BLaER1 (cell line): ENCODE measurements at regions not wholly inside any gene's neighbourhood (a gene's known extent, or its start where the extent isn't known, plus 50 kb on each side); places are given as distances from the start of the nearest gene placed in this dataset.
"Not testable (repeated sequence)": the region's sequence is repeated elsewhere in the genome, so short reads cannot be mapped to it uniquely, and the experiment has no call there.

Experiments
- H3K27ac ChIP-seq: shearing (Covaris generic); formaldehyde crosslinking; 2 replicates; pipeline ENCODE4 v1.8.1; 2022
- H3K27me3 ChIP-seq: shearing (Covaris generic); formaldehyde crosslinking; 2 replicates; pipeline ENCODE4 v1.8.1; 2022
- H3K36me3 ChIP-seq: shearing (Covaris generic); formaldehyde crosslinking; 2 replicates; pipeline ENCODE4 v1.8.1; 2022
- H3K4me1 ChIP-seq: shearing (Covaris generic); formaldehyde crosslinking; 2 replicates; pipeline ENCODE4 v1.8.1; 2022
- H3K4me2 ChIP-seq: shearing (Covaris generic); formaldehyde crosslinking; 2 replicates; pipeline ENCODE4 v1.8.1; 2022
- H3K4me3 ChIP-seq: shearing (Covaris generic); formaldehyde crosslinking; 2 replicates; pipeline ENCODE4 v1.8.1; 2022
- H3K9ac ChIP-seq: shearing (Covaris generic); formaldehyde crosslinking; 2 replicates; pipeline ENCODE4 v1.8.1; 2022
- H3K9me3 ChIP-seq: shearing (Covaris generic); formaldehyde crosslinking; 2 replicates; pipeline ENCODE4 v1.8.1; 2022
- H4K20me1 ChIP-seq: shearing (Covaris generic); formaldehyde crosslinking; 2 replicates; pipeline ENCODE4 v1.8.1; 2022
- Cebpa-rat ChIP-seq: shearing (Covaris generic); IDR thresholded peaks from 2 replicates; pipeline ENCODE4 v1.8.1; 2022

DNA sequence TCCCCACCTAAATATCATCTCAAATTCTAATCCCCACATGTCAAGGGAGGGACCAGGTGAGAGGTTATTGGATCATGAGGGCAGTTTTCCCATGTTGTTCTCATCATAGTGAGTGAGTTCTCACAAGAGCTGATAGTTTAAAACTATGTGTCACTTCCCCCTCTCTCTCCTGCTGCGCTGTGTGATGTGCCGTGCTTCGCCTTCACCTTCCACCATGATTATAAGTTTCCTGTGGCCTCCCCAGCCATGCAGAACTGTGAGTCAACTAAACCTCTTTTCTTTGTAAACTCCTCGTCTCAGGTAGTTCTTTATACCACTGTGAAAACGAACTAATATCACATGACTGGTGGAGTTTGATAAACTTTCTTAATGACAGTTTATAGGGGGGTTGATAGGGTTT lies 839.5 kb downstream of the TMEM121 start:
- H3K4me2 ChIP-seq, H3K27ac ChIP-seq, H3K4me1 ChIP-seq, H3K9me3 ChIP-seq, H3K36me3 ChIP-seq, H3K27me3 ChIP-seq, H3K9ac ChIP-seq, H3K4me3 ChIP-seq, H4K20me1 ChIP-seq: not testable (repeated sequence)

DNA sequence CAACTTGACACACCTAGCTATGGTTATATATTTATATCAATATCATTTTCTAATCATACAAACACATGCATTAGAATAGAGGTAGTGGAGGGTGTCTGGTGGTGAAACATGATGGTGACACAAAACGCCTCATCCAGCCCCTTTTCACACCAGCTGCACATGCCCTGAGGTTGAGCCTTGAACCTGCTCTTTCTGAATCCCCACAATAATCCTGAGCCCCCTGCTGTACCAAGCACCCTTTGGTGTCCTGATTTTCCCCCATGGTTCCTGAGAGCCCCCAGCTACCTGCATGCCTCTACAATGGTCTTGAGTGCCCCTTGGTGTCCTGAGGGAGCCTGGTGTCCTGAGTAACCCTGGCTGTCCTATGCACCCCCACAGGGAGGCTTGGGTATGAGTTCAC lies 840.6 kb downstream of the TMEM121 start:
- H3K4me1 ChIP-seq, result peaks cover 14% of the 10 kb centered on the region
- H3K4me3 ChIP-seq, H3K9ac ChIP-seq, H4K20me1 ChIP-seq, H3K36me3 ChIP-seq, H3K27me3 ChIP-seq, H3K27ac ChIP-seq, H3K4me2 ChIP-seq, H3K9me3 ChIP-seq: not testable (repeated sequence)

GRCh38 chr14:106369456-106369855 lies 843.1 kb downstream of the TMEM121 start:
- not testable (repeated sequence) for H3K9ac ChIP-seq, H3K27me3 ChIP-seq, H3K9me3 ChIP-seq, H3K4me2 ChIP-seq, H3K27ac ChIP-seq, H3K4me3 ChIP-seq, H3K36me3 ChIP-seq, H4K20me1 ChIP-seq
- H3K4me1 ChIP-seq, result peaks cover 34% of the 10 kb centered on the region

GRCh38 chr14:106372870-106373652 lies 846.7 kb downstream of the TMEM121 start:
- Histone ChIP-seq H3K9me3 (no peaks in the 10 kb centered on the region), H3K4me2 (peak overlapping the region; percentile 66), H3K36me3 (no peaks in the 10 kb centered on the region), H3K9ac (no peak overlapping the region), H3K27me3 (no peaks in the 10 kb centered on the region), H3K4me1 (peaks cover 44% of the 10 kb centered on the region), H4K20me1 (no peaks in the 10 kb centered on the region), H3K27ac (peak overlapping the region; percentile 77), H3K4me3 (peak overlapping the region; percentile 58)
- no peak for TF ChIP-seq Cebpa-rat

GRCh38 chr14:106373653-106374110 lies 847.3 kb downstream of the TMEM121 start:
- Histone ChIP-seq H3K4me3 (peak overlapping the region; percentile 58), H3K4me1 (peaks cover 44% of the 10 kb centered on the region), H3K4me2 (peak overlapping the region; percentile 66), H3K27ac (peak overlapping the region; percentile 77)
- H4K20me1 ChIP-seq, H3K36me3 ChIP-seq, H3K9me3 ChIP-seq, H3K27me3 ChIP-seq, H3K9ac ChIP-seq: not testable (repeated sequence)

DNA sequence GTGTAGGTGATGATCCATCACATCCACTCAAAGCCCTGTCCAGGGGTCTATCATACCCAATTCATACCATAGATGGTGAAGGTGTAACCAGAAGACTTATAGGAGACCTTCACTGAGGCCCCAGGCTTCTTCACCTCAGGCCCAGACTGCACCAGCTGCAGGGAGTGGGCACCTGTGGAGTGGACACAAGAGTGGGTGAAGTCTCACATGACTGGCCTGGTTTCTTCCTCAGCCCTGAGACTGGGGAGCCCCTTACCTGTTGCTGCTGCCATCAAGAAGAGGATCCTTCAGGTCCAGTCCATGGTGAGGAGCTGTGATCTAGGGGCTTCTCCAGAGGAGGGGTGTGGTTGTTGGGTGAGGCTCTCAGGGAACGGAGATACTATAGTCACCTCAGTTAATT lies 851.0 kb downstream of the TMEM121 start:
- no peak for TF ChIP-seq Cebpa-rat

GRCh38 chr14:106378191-106378590 lies 851.8 kb downstream of the TMEM121 start:
- no peak overlapping the region for H3K27ac ChIP-seq
- H3K9me3 ChIP-seq, result no peaks in the 10 kb centered on the region
- H3K27me3 ChIP-seq, result no peaks in the 10 kb centered on the region
- H3K36me3 ChIP-seq, result no peaks in the 10 kb centered on the region
- H3K4me2 ChIP-seq, result peak overlapping the region; percentile 26; the same call in 1 of the 2 replicates
- TF ChIP-seq Cebpa-rat, result no peak
- H3K4me3 ChIP-seq, result no peak overlapping the region
- no peak overlapping the region for H3K9ac ChIP-seq
- no peaks in the 10 kb centered on the region for H4K20me1 ChIP-seq
- peaks cover 23% of the 10 kb centered on the region for H3K4me1 ChIP-seq

More for the DNA sequence above, 851.0 kb downstream of the TMEM121 start:
- Histone ChIP-seq H3K9me3 (no peaks in the 10 kb centered on the region), H3K9ac (no peak overlapping the region), H3K4me2 (no peak overlapping the region), H3K4me3 (no peak overlapping the region), H4K20me1 (no peaks in the 10 kb centered on the region), H3K27ac (no peak overlapping the region), H3K27me3 (no peaks in the 10 kb centered on the region), H3K4me1 (peaks cover 30% of the 10 kb centered on the region), H3K36me3 (no peaks in the 10 kb centered on the region)

DNA sequence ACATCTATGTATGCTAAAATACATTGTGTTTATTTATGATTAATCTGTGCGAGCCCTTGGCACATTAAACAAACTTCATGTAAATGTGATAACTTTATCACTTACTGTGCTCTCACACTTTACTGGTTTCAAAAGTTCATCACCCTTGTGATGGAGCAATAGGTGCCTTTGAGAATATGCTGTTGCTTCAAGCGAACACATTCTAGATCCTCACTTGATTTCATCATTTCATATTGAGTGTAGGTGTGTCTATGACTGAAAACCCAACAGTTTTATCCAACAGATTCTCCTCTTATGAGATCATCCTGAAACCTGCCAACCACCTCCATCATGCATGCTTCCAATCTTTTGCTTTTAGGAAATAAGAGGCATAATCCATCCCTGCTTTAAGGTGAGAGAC lies 854.4 kb downstream of the TMEM121 start:
- Histone ChIP-seq H3K27me3 (no peaks in the 10 kb centered on the region), H4K20me1 (no peaks in the 10 kb centered on the region), H3K27ac (no peak overlapping the region), H3K4me1 (peaks cover 9% of the 10 kb centered on the region; the same call in 1 of the 2 replicates), H3K36me3 (no peaks in the 10 kb centered on the region), H3K4me2 (no peak overlapping the region), H3K4me3 (no peak overlapping the region), H3K9ac (no peak overlapping the region), H3K9me3 (no peaks in the 10 kb centered on the region)
- no peak for TF ChIP-seq Cebpa-rat

GRCh38 chr14:106389186-106389585 lies 862.8 kb downstream of the TMEM121 start:
- Histone ChIP-seq H3K4me1 (peaks cover 35% of the 10 kb centered on the region), H3K4me2 (peak overlapping the region; percentile 44)
- H3K36me3 ChIP-seq, H4K20me1 ChIP-seq, H3K27ac ChIP-seq, H3K4me3 ChIP-seq, H3K27me3 ChIP-seq, H3K9me3 ChIP-seq, H3K9ac ChIP-seq: not testable (repeated sequence)

DNA sequence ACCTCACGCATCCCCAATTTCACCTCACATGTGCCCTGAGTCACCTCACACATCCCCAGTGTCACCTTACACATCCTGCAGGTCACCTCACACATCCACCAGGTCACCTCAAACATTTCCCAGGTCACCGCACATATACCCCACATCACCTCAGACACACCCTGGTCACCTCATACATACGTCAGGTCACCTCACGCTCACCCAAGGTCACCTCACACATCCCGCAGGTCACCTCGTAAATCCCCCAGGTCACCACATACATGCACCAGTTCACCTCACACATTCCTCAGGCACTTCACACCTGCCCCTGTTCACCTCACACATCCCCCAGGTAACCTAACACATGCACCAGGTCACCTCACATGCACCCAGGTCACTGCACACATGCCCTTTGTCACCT lies 864.0 kb downstream of the TMEM121 start:
- Histone ChIP-seq H3K27ac (no peak overlapping the region), H4K20me1 (no peaks in the 10 kb centered on the region), H3K9ac (no peak overlapping the region), H3K4me3 (no peak overlapping the region), H3K36me3 (no peaks in the 10 kb centered on the region), H3K4me2 (no peak overlapping the region), H3K9me3 (no peaks in the 10 kb centered on the region), H3K4me1 (peaks cover 38% of the 10 kb centered on the region), H3K27me3 (no peaks in the 10 kb centered on the region)
- TF ChIP-seq Cebpa-rat, result no peak

GRCh38 chr14:106390947-106391346 lies 864.6 kb downstream of the TMEM121 start:
- Histone ChIP-seq H3K9me3 (no peaks in the 10 kb centered on the region), H3K4me3 (no peak overlapping the region), H3K27ac (no peak overlapping the region), H3K36me3 (no peaks in the 10 kb centered on the region), H3K4me1 (peaks cover 43% of the 10 kb centered on the region), H4K20me1 (no peaks in the 10 kb centered on the region), H3K4me2 (no peak overlapping the region), H3K9ac (no peak overlapping the region), H3K27me3 (no peaks in the 10 kb centered on the region)
- no peak for TF ChIP-seq Cebpa-rat
